Lung (tissue), 11 donors: ENCODE measurements at regions not wholly inside any gene's neighbourhood (a gene's known extent, or its start where the extent isn't known, plus 50 kb on each side); places are given as distances from the start of the nearest gene placed in this dataset.

ENCODE experiments used
- ATAC-seq: fragments of 200-7000 bp; cut with Tn5 transposase; one replicate; pipeline ENCODE4 v1.9.1; 2020; ENCODE audit warnings: moderate number of reproducible peaks; ENCODE audit not compliant: insufficient read depth, low FRiP score
- DNase-seq, 3 donors: peaks; one replicate each; pipeline ENCODE4 v3.0.0-alpha.2; 2013 to 2017
- H3K27ac ChIP-seq, 2 donors: one replicate each; pipeline ENCODE4 v1.5.1; 2013; ENCODE audit warnings: mild to moderate bottlenecking in 2 of 2, moderate library complexity in 2 of 2, control low read depth in 1 of 2, inconsistent platforms in 1 of 2, low read depth in 1 of 2, low read length in 1 of 2
- H3K27me3 ChIP-seq, 3 donors: one replicate each; pipeline ENCODE4 v1.5.1; 2013; ENCODE audit warnings: low read length in 2 of 3; ENCODE audit not compliant: control insufficient read depth in 3 of 3, insufficient read depth in 3 of 3
- H3K36me3 ChIP-seq, 4 donors: one replicate each; pipeline ENCODE4 v1.5.1; 2013; ENCODE audit warnings: low read length in 4 of 4, mild to moderate bottlenecking in 1 of 4, moderate library complexity in 1 of 4; ENCODE audit not compliant: control insufficient read depth in 4 of 4, insufficient read depth in 4 of 4
- H3K4me1 ChIP-seq, 5 donors: one replicate each; pipeline ENCODE4 v1.5.1; 2013; ENCODE audit warnings: low read length in 5 of 5, mild to moderate bottlenecking in 2 of 5, moderate library complexity in 1 of 5; ENCODE audit not compliant: control insufficient read depth in 5 of 5, insufficient read depth in 5 of 5
- H3K4me3 ChIP-seq: one replicate; pipeline ENCODE4 v1.5.1; 2013; ENCODE audit warnings: mild to moderate bottlenecking, control low read depth, moderate library complexity
- H3K9ac ChIP-seq, 2 donors: one replicate each; pipeline ENCODE4 v1.5.1; 2013; ENCODE audit warnings: low read length in 2 of 2, control low read depth in 1 of 2; ENCODE audit not compliant: insufficient read depth in 1 of 2
- H3K9me3 ChIP-seq, 4 donors: one replicate each; pipeline ENCODE4 v1.5.1; 2013; ENCODE audit warnings: low read length in 3 of 4, mild to moderate bottlenecking in 1 of 4, moderate library complexity in 1 of 4; ENCODE audit not compliant: control insufficient read depth in 4 of 4, insufficient read depth in 3 of 4
- WGBS, 2 donors: extraction: QIAGEN DNeasy Blood & Tissue Kit; methylation state at CpG; one replicate each; pipeline ENCODE4 v1.1.7; 2013; 5-methylcytosine and 5-hydroxymethylcytosine counted together
- TF ChIP-seq, protein P1 (sequence below): IDR thresholded peaks from 2 replicates; pipeline ENCODE4 v1.5.1; 2012; ENCODE audit warnings: mild to moderate bottlenecking; ENCODE audit errors: control extremely low read depth, extremely low read depth
- donor health status: control.
- donor health status: control.
- donor health status: Bipolar disorder and iron deficiency.
- donor health status: healthy.
- donor health status: DM: yes; HTN: yes; CAD: no.

DNA sequence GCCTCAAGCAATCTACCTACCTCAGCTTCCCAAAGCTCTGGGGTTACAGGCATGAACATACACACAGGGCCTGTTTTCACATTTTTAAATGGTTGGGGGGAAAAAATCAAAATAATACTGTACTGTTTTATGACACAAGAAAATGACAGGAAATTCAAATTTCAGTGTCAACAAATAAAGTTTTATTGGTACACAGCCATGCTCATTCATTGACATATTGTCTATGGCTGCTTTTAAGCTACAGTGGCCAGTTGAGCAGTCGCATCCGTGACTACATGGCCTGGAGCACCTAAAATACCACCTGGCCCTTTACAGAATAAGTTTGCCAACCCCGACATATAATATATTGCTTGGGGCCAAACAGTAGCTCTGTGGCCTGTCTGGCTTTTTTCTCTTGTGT is 56.4 kb upstream of the GGTA1 start:
- WGBS, 2 donors, result 96 to 97% methylated on average over 3 of the region's 3 CpGs
- Histone ChIP-seq H3K9me3 (peaks cover 0 to 3% (median 0%) of the 10 kb centered on the region in 4 donors), H3K27ac (no peak overlapping the region), H3K4me3 (no peak overlapping the region), H3K9ac (no peak overlapping the region), H3K27me3 (peaks cover 0 to 2% (median 0%) of the 10 kb centered on the region in 3 donors), H3K36me3 (no peaks in the 10 kb centered on the region), H3K4me1 (peaks cover 12 to 22% (median 15%) of the 10 kb centered on the region in 5 donors)
- TF ChIP-seq, protein P1, sequence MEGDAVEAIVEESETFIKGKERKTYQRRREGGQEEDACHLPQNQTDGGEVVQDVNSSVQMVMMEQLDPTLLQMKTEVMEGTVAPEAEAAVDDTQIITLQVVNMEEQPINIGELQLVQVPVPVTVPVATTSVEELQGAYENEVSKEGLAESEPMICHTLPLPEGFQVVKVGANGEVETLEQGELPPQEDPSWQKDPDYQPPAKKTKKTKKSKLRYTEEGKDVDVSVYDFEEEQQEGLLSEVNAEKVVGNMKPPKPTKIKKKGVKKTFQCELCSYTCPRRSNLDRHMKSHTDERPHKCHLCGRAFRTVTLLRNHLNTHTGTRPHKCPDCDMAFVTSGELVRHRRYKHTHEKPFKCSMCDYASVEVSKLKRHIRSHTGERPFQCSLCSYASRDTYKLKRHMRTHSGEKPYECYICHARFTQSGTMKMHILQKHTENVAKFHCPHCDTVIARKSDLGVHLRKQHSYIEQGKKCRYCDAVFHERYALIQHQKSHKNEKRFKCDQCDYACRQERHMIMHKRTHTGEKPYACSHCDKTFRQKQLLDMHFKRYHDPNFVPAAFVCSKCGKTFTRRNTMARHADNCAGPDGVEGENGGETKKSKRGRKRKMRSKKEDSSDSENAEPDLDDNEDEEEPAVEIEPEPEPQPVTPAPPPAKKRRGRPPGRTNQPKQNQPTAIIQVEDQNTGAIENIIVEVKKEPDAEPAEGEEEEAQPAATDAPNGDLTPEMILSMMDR, result no peak
- DNase-seq (no peak), ATAC-seq (no peak)

DNA sequence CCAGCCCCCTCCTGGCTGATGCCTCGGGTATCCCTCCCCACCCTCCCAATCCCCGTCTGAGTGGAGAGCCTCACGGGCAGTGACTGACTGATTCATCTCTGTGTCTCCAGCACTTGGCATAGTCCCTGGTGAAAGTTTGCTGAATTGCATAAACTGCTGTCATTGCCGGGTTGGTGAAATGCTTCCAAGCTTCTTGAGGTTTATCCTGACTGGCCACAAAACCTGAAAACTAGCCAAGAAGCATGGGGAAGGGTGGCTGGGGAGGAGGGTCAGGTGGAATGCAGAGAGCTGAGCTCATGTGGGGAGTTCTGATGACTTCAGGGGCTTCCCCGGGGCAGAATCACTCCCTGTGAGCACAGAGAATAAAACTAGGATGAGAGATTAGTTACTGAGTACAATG is 56.9 kb upstream of the GGTA1 start:
- TF ChIP-seq, protein P1, result no peak
- Histone ChIP-seq H3K9ac (no peak overlapping the region), H3K4me1 (peaks cover 12 to 22% (median 15%) of the 10 kb centered on the region in 5 donors), H3K27me3 (peaks cover 0 to 2% (median 0%) of the 10 kb centered on the region in 3 donors), H3K27ac (no peak overlapping the region), H3K4me3 (no peak overlapping the region), H3K9me3 (peaks cover 0 to 3% (median 0%) of the 10 kb centered on the region in 4 donors), H3K36me3 (no peaks in the 10 kb centered on the region)
- 40 to 51% methylated on average over 5 of the region's 5 CpGs for WGBS, 2 donors
- DNase-seq (peak; percentile 61 to 76 (median 69)), ATAC-seq (peak; percentile 28)

DNA sequence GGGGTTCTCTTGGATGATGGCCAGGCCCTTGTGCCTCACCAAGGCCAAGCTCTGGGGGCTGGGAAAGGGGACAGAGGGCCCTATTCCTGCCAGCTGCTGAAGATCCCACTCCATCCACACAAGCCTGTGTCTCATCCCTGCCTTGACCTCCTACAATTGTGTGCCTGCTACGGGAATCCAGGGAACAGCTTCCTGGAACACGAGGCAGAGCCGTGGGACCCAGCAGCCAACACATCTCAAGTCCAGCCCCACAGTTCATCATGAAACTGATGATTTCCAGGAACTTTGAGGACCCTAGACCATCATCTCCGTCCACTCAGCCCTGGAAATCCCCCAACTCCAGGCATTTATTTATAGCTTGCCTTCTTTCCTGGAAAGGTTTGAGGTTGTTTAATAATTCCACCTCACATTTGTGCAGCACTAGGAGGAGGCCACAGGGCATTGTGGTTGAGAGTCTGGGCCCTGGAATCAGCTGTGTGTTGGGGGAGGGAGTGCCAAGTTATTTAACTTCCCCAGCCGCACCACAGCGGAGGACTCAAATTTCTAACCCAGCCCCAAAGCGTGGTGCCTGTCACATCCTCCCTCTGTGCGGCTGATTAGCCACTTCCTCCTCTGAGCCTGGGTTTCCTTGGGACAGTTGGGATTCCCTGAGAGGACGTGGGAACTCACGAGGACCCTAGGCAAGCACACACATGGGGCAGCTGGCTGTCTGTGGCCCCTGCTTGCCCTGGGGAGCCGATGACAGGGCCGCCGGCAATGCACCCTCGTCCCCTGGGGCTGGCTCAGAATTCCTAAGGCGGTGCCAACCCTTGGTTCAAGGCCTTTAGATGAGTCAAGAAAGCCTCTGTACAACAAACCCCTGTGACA is 58.2 kb upstream of the GGTA1 start:
- Histone ChIP-seq H3K9ac (peak overlapping the region in 1 of 2 donors; percentile 17), H3K4me3 (no peak overlapping the region), H3K27me3 (peaks cover 0 to 2% (median 0%) of the 10 kb centered on the region in 3 donors), H3K9me3 (no peaks in the 10 kb centered on the region), H3K36me3 (no peaks in the 10 kb centered on the region), H3K4me1 (peaks cover 12 to 22% (median 15%) of the 10 kb centered on the region in 5 donors), H3K27ac (peak overlapping the region; percentile 4 to 54)
- DNase-seq, result peak; percentile 86 to 94 (median 93)
- 4 to 8% methylated on average over 15 of the region's 15 CpGs for WGBS, 2 donors
- TF ChIP-seq, protein P1, result no peak
- ATAC-seq, result peak; percentile 72
